ENCODE measurements at regions not wholly inside any gene's neighbourhood (a gene's known extent, or its start where the extent isn't known, plus 50 kb on each side); places are given as distances from the start of the nearest gene placed in this dataset.
"Not testable (repeated sequence)": the region's sequence is repeated elsewhere in the genome, so short reads cannot be mapped to it uniquely, and the experiment has no call there.

GRCh38 chr13:44148159-44148914 is 225.3 kb upstream of the SERP2 start:
- Histone ChIP-seq H3K4me3 (ENCODE audit: low read depth, low read length) (no peak overlapping the region), H3K36me3 (no peaks in the 10 kb centered on the region), H3K27me3 (ENCODE audit: insufficient read depth, low read depth, severe bottlenecking) (no peaks in the 10 kb centered on the region), H3K27ac (no peak overlapping the region), H3K9me3 (ENCODE audit: severe bottlenecking) (no peaks in the 10 kb centered on the region)
- TF ChIP-seq, protein P1, sequence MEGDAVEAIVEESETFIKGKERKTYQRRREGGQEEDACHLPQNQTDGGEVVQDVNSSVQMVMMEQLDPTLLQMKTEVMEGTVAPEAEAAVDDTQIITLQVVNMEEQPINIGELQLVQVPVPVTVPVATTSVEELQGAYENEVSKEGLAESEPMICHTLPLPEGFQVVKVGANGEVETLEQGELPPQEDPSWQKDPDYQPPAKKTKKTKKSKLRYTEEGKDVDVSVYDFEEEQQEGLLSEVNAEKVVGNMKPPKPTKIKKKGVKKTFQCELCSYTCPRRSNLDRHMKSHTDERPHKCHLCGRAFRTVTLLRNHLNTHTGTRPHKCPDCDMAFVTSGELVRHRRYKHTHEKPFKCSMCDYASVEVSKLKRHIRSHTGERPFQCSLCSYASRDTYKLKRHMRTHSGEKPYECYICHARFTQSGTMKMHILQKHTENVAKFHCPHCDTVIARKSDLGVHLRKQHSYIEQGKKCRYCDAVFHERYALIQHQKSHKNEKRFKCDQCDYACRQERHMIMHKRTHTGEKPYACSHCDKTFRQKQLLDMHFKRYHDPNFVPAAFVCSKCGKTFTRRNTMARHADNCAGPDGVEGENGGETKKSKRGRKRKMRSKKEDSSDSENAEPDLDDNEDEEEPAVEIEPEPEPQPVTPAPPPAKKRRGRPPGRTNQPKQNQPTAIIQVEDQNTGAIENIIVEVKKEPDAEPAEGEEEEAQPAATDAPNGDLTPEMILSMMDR (IDR thresholded peaks at IDR 0.05; ENCODE audit: low read depth, low read length): no peak
- DNase-seq: no peak

DNA sequence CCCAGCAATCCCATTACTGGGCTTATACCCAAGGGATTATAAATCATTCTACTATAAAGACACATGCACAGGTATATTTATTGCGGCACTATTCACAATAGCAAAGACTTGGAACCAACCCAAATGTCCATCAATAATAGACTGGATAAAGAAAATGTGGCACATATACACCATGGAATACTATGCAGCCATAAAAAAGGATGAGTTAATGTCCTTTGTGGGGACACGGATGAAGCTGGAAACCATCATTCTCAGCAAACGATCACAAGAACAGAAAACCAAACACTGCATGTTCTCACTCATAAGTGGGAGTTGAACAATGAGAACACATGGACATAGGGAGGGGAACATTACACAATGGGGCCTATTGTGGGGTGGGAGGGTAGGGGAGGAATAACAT is 224.4 kb upstream of the SERP2 start:
- not testable (repeated sequence) for H3K36me3 ChIP-seq; H3K4me3 ChIP-seq (ENCODE audit: low read depth, low read length); H3K9me3 ChIP-seq (ENCODE audit: severe bottlenecking); DNase-seq; H3K27ac ChIP-seq; H3K27me3 ChIP-seq (ENCODE audit: insufficient read depth, low read depth, severe bottlenecking)

GRCh38 chr13:44149821-44150220 is 223.8 kb upstream of the SERP2 start:
- no peak for DNase-seq
- Histone ChIP-seq H3K27me3 (ENCODE audit: insufficient read depth, low read depth, severe bottlenecking) (no peaks in the 10 kb centered on the region), H3K36me3 (no peaks in the 10 kb centered on the region), H3K27ac (no peak overlapping the region), H3K9me3 (ENCODE audit: severe bottlenecking) (no peaks in the 10 kb centered on the region), H3K4me3 (ENCODE audit: low read depth, low read length) (no peak overlapping the region)
- TF ChIP-seq, protein P1 (IDR thresholded peaks at IDR 0.05; ENCODE audit: low read depth, low read length): no peak

- H3K27me3 ChIP-seq (ENCODE audit: insufficient read depth, low read depth, severe bottlenecking): no peaks in the 10 kb centered on the region
- DNase-seq: no peak
- no peak overlapping the region for H3K27ac ChIP-seq
- H3K9me3 ChIP-seq (ENCODE audit: severe bottlenecking): no peaks in the 10 kb centered on the region
- TF ChIP-seq, protein P1 (IDR thresholded peaks at IDR 0.05; ENCODE audit: low read depth, low read length): no peak
- no peak overlapping the region for H3K4me3 ChIP-seq (ENCODE audit: low read depth, low read length)
- no peaks in the 10 kb centered on the region for H3K36me3 ChIP-seq
Observed at GRCh38 chr13:44151474-44151873, 222.2 kb upstream of the SERP2 start.

DNA sequence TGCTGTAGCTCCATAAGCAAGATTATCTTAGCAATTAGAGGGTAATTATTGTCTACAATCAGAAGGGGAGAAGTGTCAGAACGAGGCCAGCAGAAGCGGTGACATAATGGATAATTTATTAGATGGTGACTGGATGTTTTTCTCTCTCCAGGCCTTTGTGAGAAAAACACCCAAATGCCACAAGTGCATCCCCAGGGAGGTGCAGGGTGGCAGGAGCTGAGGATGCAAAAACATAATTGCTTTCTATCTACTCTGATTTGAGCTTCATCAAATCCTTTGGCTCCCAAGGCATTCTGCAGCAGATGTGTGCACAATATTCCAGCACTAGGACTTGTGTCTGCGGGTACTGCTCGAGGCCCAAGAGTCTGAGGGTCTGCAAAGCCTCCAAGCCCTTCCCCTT is 220.1 kb upstream of the SERP2 start:
- Histone ChIP-seq H3K27me3 (ENCODE audit: insufficient read depth, low read depth, severe bottlenecking) (no peaks in the 10 kb centered on the region), H3K36me3 (no peaks in the 10 kb centered on the region), H3K9me3 (ENCODE audit: severe bottlenecking) (no peaks in the 10 kb centered on the region), H3K27ac (no peak overlapping the region), H3K4me3 (ENCODE audit: low read depth, low read length) (no peak overlapping the region)
- TF ChIP-seq, protein P1 (IDR thresholded peaks at IDR 0.05; ENCODE audit: low read depth, low read length): no peak
- no peak for DNase-seq

- TF ChIP-seq, protein P1 (IDR thresholded peaks at IDR 0.05; ENCODE audit: low read depth, low read length): no peak
Observed at GRCh38 chr13:44155422-44156293, 218.0 kb upstream of the SERP2 start.

More at GRCh38 chr13:44155422-44156293, 218.0 kb upstream of the SERP2 start:
- Histone ChIP-seq H3K4me3 (ENCODE audit: low read depth, low read length) (no peak overlapping the region), H3K27ac (no peak overlapping the region), H3K27me3 (ENCODE audit: insufficient read depth, low read depth, severe bottlenecking) (no peaks in the 10 kb centered on the region), H3K9me3 (ENCODE audit: severe bottlenecking) (no peaks in the 10 kb centered on the region), H3K36me3 (no peaks in the 10 kb centered on the region)
- DNase-seq: no peak

Data from WERI-Rb-1 (cell line).